GM21381 (cell line): ENCODE measurements at regions not wholly inside any gene's neighbourhood (a gene's known extent, or its start where the extent isn't known, plus 50 kb on each side); places are given as distances from the start of the nearest gene placed in this dataset.

Experiments
- ATAC-seq: cut with Tn5 transposase; IDR thresholded peaks from one replicate; pipeline ENCODE4 v1.9.1; 2021; ENCODE audit warnings: mild to moderate bottlenecking, moderate library complexity; ENCODE audit not compliant: unreplicated experiment

- no peak for ATAC-seq
Measured at GRCh38 chr14:101223561-101224162, 320.1 kb upstream of the RTL1 start.

GRCh38 chr14:101224356-101225156 is 321.0 kb upstream of the RTL1 start:
- ATAC-seq, result no peak

- no peak for ATAC-seq
Measured at GRCh38 chr14:101225157-101226152, 321.9 kb upstream of the RTL1 start.

GRCh38 chr14:101226265-101226602 is 322.7 kb upstream of the RTL1 start:
- ATAC-seq, result no peak

GRCh38 chr14:101226603-101227425 is 323.3 kb upstream of the RTL1 start:
- ATAC-seq, result no peak

- no peak for ATAC-seq
Measured at GRCh38 chr14:101227611-101228594, 324.4 kb upstream of the RTL1 start.

- no peak for ATAC-seq
Measured at GRCh38 chr14:101228949-101229541, 325.5 kb upstream of the RTL1 start.

GRCh38 chr14:101229666-101230065 is 326.1 kb upstream of the RTL1 start:
- ATAC-seq, result no peak

- ATAC-seq, result no peak
Measured at GRCh38 chr14:101230161-101230850, 326.8 kb upstream of the RTL1 start.

GRCh38 chr14:101230851-101231550 is 327.5 kb upstream of the RTL1 start:
- no peak for ATAC-seq

GRCh38 chr14:101231828-101232227 is 328.3 kb upstream of the RTL1 start:
- no peak for ATAC-seq

- ATAC-seq, result no peak
Measured at GRCh38 chr14:101232340-101233020, 328.8 kb upstream of the DIO3 start.

- no peak for ATAC-seq
Measured at GRCh38 chr14:101233021-101233366, 328.3 kb upstream of the DIO3 start.

GRCh38 chr14:101233391-101233790 is 327.9 kb upstream of the DIO3 start:
- ATAC-seq, result no peak

- ATAC-seq, result no peak
Measured at GRCh38 chr14:101233808-101234207, 327.5 kb upstream of the DIO3 start.

GRCh38 chr14:101234244-101234937 is 326.9 kb upstream of the DIO3 start:
- no peak for ATAC-seq

- no peak for ATAC-seq
Measured at GRCh38 chr14:101234999-101235334, 326.3 kb upstream of the DIO3 start.
